Neural cell (in vitro differentiated cells): ENCODE measurements at regions not wholly inside any gene's neighbourhood (a gene's known extent, or its start where the extent isn't known, plus 50 kb on each side); places are given as distances from the start of the nearest gene placed in this dataset.

Experiments used
- CTCF ChIP-seq: fragments of 450-650 bp; IDR thresholded peaks from 2 replicates; pipeline ENCODE4 v1.5.1; 2014; ENCODE audit warnings: antibody characterized with exemption, mild to moderate bottlenecking, moderate library complexity; ENCODE audit not compliant: poor library complexity, severe bottlenecking
- POLR2AphosphoS5 ChIP-seq: IDR thresholded peaks from 2 replicates; pipeline ENCODE4 v1.6.1; 2012

GRCh38 chr4:122553432-122553831, 67.4 kb downstream of the IL21 start:
- TF ChIP-seq CTCF (no peak), POLR2AphosphoS5 (no peak)
